Spinal cord (tissue), 9 donors: ENCODE measurements at regions not wholly inside any gene's neighbourhood (a gene's known extent, or its start where the extent isn't known, plus 50 kb on each side); places are given as distances from the start of the nearest gene placed in this dataset.

Experiments used
- DNase-seq, 6 donors: peaks; one replicate each; pipeline versions ENCODE4 v3.0.0 to v3.0.0-alpha.2; 2013 to 2015; ENCODE audit warnings: low spot score in 6 of 6, low read depth in 4 of 6
- H3K27ac ChIP-seq: one replicate; pipeline ENCODE4 v1.5.1; 2013; ENCODE audit warnings: low read depth, low read length, control low read depth
- H3K27me3 ChIP-seq: one replicate; pipeline ENCODE4 v1.6.1; 2013; ENCODE audit warnings: low read length; ENCODE audit not compliant: control insufficient read depth, insufficient read depth
- H3K36me3 ChIP-seq: one replicate; pipeline ENCODE4 v1.6.1; 2013; ENCODE audit warnings: low read length; ENCODE audit not compliant: control insufficient read depth, insufficient read depth
- H3K4me1 ChIP-seq: one replicate; pipeline ENCODE4 v1.6.1; 2013; ENCODE audit warnings: low read length; ENCODE audit not compliant: control insufficient read depth, insufficient read depth
- H3K4me3 ChIP-seq: one replicate; pipeline ENCODE4 v1.5.1; 2013; ENCODE audit warnings: low read depth, low read length, control low read depth
- H3K9me3 ChIP-seq: one replicate; pipeline ENCODE4 v1.6.1; 2013; ENCODE audit warnings: low read length; ENCODE audit not compliant: control insufficient read depth, insufficient read depth
- WGBS: methylation state at CpG from one replicate; pipeline ENCODE4 v1.1.5; 2013; ENCODE audit warnings: missing lambda C conversion rate; ENCODE audit not compliant: insufficient coverage; 5-methylcytosine and 5-hydroxymethylcytosine counted together
- donor health status: healthy.

DNA sequence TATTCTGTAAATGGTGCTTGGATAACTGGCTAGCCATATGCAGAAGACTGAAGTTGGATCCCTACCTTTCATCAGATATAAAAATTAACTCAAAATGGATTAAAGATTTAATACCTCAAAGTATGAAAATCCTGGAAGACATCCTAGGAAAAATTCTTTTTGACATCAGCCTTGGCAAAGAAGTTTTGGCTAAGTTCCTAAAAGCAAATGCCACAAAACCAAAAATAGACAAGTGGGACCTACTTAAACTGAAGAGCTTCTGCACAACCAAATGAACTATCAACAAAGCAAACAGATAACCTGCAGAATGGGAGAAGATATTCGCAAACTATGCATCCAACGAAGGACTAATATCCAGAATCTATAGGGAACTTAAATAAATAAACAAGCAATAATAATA lies 60.3 kb upstream of the RIPPLY2 start:
- H3K9me3 ChIP-seq, result no peaks in the 10 kb centered on the region
- DNase-seq, result no peak

DNA sequence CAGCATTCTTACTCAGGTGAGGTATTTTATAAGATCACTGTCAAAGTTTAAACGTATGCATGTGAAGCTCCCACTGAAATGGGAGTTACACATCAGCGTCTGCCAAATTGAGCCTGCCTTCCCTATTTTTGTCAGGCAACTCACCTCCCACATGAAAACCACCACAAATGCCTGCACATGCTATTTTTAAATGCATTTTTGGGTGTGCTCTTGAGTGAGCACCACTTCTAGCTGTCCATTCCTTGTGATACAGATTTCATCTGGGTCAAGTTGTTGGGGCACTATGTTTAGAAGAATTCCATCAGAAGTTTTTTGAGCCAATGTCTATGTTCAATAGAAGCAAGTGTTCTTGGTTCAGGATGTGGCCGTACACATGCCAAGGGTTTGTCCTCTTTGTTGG lies 71.7 kb upstream of the RIPPLY2 start:
- H3K36me3 ChIP-seq, result no peaks in the 10 kb centered on the region
- no peak for DNase-seq

More for the DNA sequence above, 60.3 kb upstream of the RIPPLY2 start:
- Histone ChIP-seq H3K36me3 (no peaks in the 10 kb centered on the region), H3K4me1 (no peaks in the 10 kb centered on the region), H3K27ac (no peak overlapping the region), H3K27me3 (no peaks in the 10 kb centered on the region), H3K4me3 (no peak overlapping the region)
- no CpG with 5 or more reads among the region's 2 CpGs for WGBS

DNA sequence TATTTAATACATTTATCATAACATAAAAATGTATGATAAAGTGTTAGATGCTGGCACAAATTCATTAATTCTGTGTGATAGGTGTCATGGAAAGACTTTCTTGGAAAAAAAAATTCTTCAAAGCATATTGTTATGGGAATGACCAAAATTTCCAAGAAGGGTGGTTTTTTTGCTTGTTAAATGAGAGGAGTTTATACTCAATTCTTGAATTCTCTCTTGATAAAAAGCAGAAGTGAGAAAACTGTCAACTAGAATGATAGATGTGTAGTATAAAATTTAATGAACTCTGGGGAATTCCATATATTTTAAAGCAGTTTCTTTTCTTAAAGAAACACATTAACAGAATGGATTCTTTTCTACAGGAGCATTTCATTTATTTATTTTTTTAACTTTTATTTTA lies 62.0 kb upstream of the SNAP91 start:
- Histone ChIP-seq H3K9me3 (peaks cover 3% of the 10 kb centered on the region), H3K4me1 (no peaks in the 10 kb centered on the region), H3K27ac (no peak overlapping the region), H3K27me3 (no peaks in the 10 kb centered on the region), H3K4me3 (no peak overlapping the region), H3K36me3 (no peaks in the 10 kb centered on the region)
- DNase-seq, result no peak

More for the DNA sequence above, 71.7 kb upstream of the RIPPLY2 start:
- WGBS, result no CpG with 5 or more reads among the region's 3 CpGs
- no peaks in the 10 kb centered on the region for H3K9me3 ChIP-seq
- H3K4me1 ChIP-seq, result no peaks in the 10 kb centered on the region
- H3K27me3 ChIP-seq, result no peaks in the 10 kb centered on the region
- H3K27ac ChIP-seq, result no peak overlapping the region
- H3K4me3 ChIP-seq, result no peak overlapping the region

DNA sequence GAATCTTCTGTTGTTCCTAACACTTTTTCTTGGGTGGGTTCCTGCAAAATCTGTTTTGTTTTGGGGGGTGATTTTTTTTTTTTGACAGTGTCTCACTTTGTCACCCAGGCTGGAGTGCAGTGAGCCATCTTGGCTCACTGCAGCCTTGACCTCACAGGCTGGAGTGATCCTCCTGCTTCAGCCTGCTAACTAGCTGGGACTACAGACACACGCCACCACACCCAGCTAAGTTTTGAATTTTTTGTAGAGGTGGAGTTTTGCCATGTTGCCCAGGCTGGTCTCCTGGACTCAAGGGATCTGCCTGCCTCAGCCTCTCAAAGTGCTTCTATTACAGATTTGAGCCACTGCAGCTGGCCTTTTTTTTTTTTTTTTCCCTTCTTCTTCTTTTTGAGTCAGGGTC lies 60.5 kb upstream of the SNAP91 start:
- DNase-seq, result no peak
- no peaks in the 10 kb centered on the region for H3K4me1 ChIP-seq
- WGBS, result no CpG with 5 or more reads among the region's 1 CpG
- H3K27me3 ChIP-seq, result no peaks in the 10 kb centered on the region
- H3K9me3 ChIP-seq, result peaks cover 3% of the 10 kb centered on the region
- no peak overlapping the region for H3K4me3 ChIP-seq
- no peak overlapping the region for H3K27ac ChIP-seq
- no peaks in the 10 kb centered on the region for H3K36me3 ChIP-seq

DNA sequence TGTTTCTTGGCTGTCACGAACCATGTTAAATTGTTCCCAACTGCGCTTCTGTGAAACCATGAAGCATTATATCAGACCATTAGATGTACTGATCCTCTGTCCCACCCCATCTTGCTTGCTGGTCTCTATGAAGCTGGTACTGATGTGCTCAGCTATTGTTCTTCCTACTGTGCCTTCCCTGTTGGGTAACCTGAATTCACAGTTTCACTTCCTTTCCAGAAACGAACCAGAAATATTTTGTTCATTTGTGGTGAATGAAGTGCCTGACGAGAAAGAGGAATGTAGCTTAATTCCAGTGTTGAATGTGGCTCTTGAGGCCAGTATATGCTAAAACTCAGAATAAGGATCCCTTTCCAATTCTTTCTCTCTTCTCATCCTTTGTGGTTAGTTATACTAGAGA lies 58.1 kb upstream of the SNAP91 start:
- H3K4me3 ChIP-seq, result no peak overlapping the region

More for the DNA sequence above, 58.1 kb upstream of the SNAP91 start:
- no peaks in the 10 kb centered on the region for H3K36me3 ChIP-seq
- peak in 1 of 6 donors; percentile 11 for DNase-seq
- WGBS, result 75% methylated on average over 2 of the region's 4 CpGs
- H3K27me3 ChIP-seq, result no peaks in the 10 kb centered on the region
- no peaks in the 10 kb centered on the region for H3K9me3 ChIP-seq
- no peaks in the 10 kb centered on the region for H3K4me1 ChIP-seq
- no peak overlapping the region for H3K27ac ChIP-seq
